KBM-7 (cell line): ENCODE measurements at regions not wholly inside any gene's neighbourhood (a gene's known extent, or its start where the extent isn't known, plus 50 kb on each side); places are given as distances from the start of the nearest gene placed in this dataset.

Experiments
- DNase-seq: peaks from one replicate; pipeline ENCODE4 v3.0.0-alpha.2; 2015
- in situ Hi-C: fragments of 300-500 bp; cut with MboI; formaldehyde crosslinking; loops from 2 replicates; pipeline ENCODE4 v1.14.3; 2020; ENCODE audit warnings: low sequenced_read_pairs, low pct_unique_long_range_greater_than_20kb, mixed read lengths

- DNase-seq, result no peak
- in situ Hi-C loops, result no loop called here
Measured at GRCh38 chr2:10964052-10964790, 52.5 kb downstream of the KCNF1 start.

- DNase-seq, result no peak
- in situ Hi-C loops, result no loop called here
Measured at GRCh38 chr2:10965241-10965843, 53.6 kb downstream of the KCNF1 start.

GRCh38 chr2:10966056-10966455 lies 54.3 kb downstream of the KCNF1 start:
- in situ Hi-C loops, result no loop called here
- DNase-seq, result no peak

- DNase-seq, result no peak
- in situ Hi-C loops, result no loop called here
Measured at GRCh38 chr2:10966741-10967140, 55.0 kb downstream of the KCNF1 start.

- in situ Hi-C loops, result no loop called here
- DNase-seq, result no peak
Measured at GRCh38 chr2:10968176-10968575, 56.4 kb downstream of the KCNF1 start.

GRCh38 chr2:10970666-10971065 lies 58.9 kb downstream of the KCNF1 start:
- no peak for DNase-seq
- in situ Hi-C loops, result no loop called here

GRCh38 chr2:10971161-10971887 lies 59.6 kb downstream of the KCNF1 start:
- in situ Hi-C loops, result no loop called here
- DNase-seq, result no peak

- no peak for DNase-seq
- in situ Hi-C loops, result no loop called here
Measured at GRCh38 chr2:10971888-10972260, 60.1 kb downstream of the KCNF1 start.

- in situ Hi-C loops, result no loop called here
- no peak for DNase-seq
Measured at GRCh38 chr2:10972683-10973433, 61.1 kb downstream of the KCNF1 start.

GRCh38 chr2:10973766-10974165 lies 62.0 kb downstream of the KCNF1 start:
- DNase-seq, result no peak
- in situ Hi-C loops, result no loop called here

- DNase-seq, result peak; percentile 8
- in situ Hi-C loops, result no loop called here
Measured at GRCh38 chr2:10977003-10977402, 65.3 kb downstream of the KCNF1 start.

- DNase-seq, result no peak
- in situ Hi-C loops, result no loop called here
Measured at GRCh38 chr2:10977621-10978020, 65.9 kb downstream of the KCNF1 start.

GRCh38 chr2:10978090-10978670 lies 66.4 kb downstream of the KCNF1 start:
- in situ Hi-C loops, result no loop called here

GRCh38 chr2:10980071-10980470 lies 68.3 kb downstream of the KCNF1 start:
- in situ Hi-C loops, result no loop called here
- DNase-seq, result no peak

More at GRCh38 chr2:10978090-10978670, 66.4 kb downstream of the KCNF1 start:
- no peak for DNase-seq

GRCh38 chr2:10980886-10981425 lies 69.2 kb downstream of the KCNF1 start:
- DNase-seq, result no peak
- in situ Hi-C loops, result no loop called here

- in situ Hi-C loops, result no loop called here
- DNase-seq, result no peak
Measured at GRCh38 chr2:10981451-10981850, 69.7 kb downstream of the KCNF1 start.

- in situ Hi-C loops, result no loop called here
- no peak for DNase-seq
Measured at GRCh38 chr2:10981941-10982431, 70.3 kb downstream of the KCNF1 start.

GRCh38 chr2:10982931-10983701 lies 71.4 kb downstream of the KCNF1 start:
- no peak for DNase-seq
- in situ Hi-C loops, result no loop called here
